Left ventricle myocardium inferior (tissue), 1 donor: ENCODE measurements at regions not wholly inside any gene's neighbourhood (a gene's known extent, or its start where the extent isn't known, plus 50 kb on each side); places are given as distances from the start of the nearest gene placed in this dataset.
A peak's percentile ranks its signal among the peaks of the same experiment; 100 is the strongest.
"Not testable (repeated sequence)": the region's sequence is repeated elsewhere in the genome, so short reads cannot be mapped to it uniquely, and the experiment has no call there.

Experiments used
- DNase-seq: peaks from one replicate; pipeline ENCODE4 v3.0.0-alpha.2; 2020
- H3K27ac ChIP-seq: fragments of 200-600 bp; replicated peaks from 2 replicates; pipeline ENCODE4 v1.8.0; 2021
- H3K27me3 ChIP-seq: fragments of 200-600 bp; 2 replicates; pipeline ENCODE4 v1.8.0; 2021; ENCODE audit warnings: low read depth
- H3K36me3 ChIP-seq: fragments of 200-600 bp; 2 replicates; pipeline ENCODE4 v1.8.0; 2021
- H3K4me1 ChIP-seq: fragments of 200-600 bp; 2 replicates; pipeline ENCODE4 v1.8.0; 2021
- H3K4me3 ChIP-seq: fragments of 200-600 bp; 2 replicates; pipeline ENCODE4 v1.8.0; 2021; ENCODE audit warnings: mild to moderate bottlenecking, moderate library complexity
- H3K9me3 ChIP-seq: fragments of 200-600 bp; replicated peaks from 2 replicates; pipeline ENCODE4 v1.8.0; 2021
- intact Hi-C: fragments of 100-400 bp; cut with micrococcal nuclease; formaldehyde crosslinking; loops from one replicate; pipeline ENCODE4 v1.11.0; 2022
- TF ChIP-seq, protein P1 (sequence below): fragments of 200-600 bp; IDR thresholded peaks from 2 replicates; pipeline ENCODE4 v1.8.0; 2021; ENCODE audit warnings: antibody characterized with exemption, mild to moderate bottlenecking, borderline replicate concordance
- donor health status: DM: no; HTN: yes; CAD: no; lungs with severe emphysema.

DNA sequence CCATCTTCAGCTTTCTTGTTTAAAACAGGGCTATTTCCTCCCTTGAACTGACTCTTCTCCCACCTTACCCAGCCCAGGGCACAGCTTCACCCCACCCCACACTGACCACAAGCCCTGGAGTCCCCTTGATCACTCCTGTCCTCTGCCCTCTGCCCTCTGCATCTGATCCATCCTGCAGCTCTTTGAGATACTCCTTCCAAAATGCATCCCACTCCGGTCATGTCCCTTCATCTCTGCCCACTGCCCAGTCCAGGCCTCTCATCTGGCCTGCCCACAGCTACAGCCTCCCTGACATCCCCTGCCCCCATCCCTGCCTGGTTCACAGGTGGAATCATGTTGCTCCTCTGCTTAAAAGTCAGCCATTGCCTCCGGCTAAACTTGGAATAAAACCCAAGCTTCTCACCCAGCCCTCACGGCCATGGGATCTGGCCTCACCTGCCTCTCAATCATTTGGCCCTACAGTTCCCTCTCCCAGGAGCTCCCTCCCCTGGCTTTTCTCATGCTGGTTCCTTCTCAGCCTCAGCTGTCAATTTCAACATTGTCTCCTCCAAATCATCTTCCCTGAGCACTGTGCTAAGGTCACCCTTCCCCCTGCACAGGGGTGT lies 202.0 kb downstream of the MATN1 start:
- intact Hi-C loops = no loop called here
- Histone ChIP-seq H3K4me3 (no peak overlapping the region), H3K27ac (peak overlapping the region; percentile 88), H3K27me3 (peaks cover 14% of the 10 kb centered on the region), H3K36me3 (no peaks in the 10 kb centered on the region), H3K4me1 (peaks cover 46% of the 10 kb centered on the region), H3K9me3 (no peaks in the 10 kb centered on the region)
- TF ChIP-seq, protein P1, sequence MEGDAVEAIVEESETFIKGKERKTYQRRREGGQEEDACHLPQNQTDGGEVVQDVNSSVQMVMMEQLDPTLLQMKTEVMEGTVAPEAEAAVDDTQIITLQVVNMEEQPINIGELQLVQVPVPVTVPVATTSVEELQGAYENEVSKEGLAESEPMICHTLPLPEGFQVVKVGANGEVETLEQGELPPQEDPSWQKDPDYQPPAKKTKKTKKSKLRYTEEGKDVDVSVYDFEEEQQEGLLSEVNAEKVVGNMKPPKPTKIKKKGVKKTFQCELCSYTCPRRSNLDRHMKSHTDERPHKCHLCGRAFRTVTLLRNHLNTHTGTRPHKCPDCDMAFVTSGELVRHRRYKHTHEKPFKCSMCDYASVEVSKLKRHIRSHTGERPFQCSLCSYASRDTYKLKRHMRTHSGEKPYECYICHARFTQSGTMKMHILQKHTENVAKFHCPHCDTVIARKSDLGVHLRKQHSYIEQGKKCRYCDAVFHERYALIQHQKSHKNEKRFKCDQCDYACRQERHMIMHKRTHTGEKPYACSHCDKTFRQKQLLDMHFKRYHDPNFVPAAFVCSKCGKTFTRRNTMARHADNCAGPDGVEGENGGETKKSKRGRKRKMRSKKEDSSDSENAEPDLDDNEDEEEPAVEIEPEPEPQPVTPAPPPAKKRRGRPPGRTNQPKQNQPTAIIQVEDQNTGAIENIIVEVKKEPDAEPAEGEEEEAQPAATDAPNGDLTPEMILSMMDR = no peak
- no peak for DNase-seq

DNA sequence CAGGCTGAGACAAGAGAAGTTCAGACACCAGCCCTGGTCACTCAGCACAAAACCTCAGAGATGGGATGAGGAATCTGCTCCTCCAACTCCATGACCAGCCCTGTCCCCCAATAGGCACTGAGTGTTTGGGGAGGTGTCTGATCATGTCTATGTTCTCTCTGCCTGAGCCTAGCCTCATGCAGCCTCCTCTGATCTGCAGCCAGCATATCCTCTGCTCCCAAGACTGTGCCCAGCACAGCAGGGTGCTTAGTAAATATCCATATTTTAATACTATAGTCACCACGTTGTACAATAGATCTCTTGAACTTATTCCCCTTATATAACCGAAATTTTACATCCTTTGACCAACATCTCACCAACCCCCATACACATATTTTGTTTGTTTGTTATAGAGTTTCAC lies 202.9 kb downstream of the MATN1 start:
- intact Hi-C loops = no loop called here
- H3K4me1 ChIP-seq = peaks cover 37% of the 10 kb centered on the region
- no peaks in the 10 kb centered on the region for H3K9me3 ChIP-seq
- no peak overlapping the region for H3K27ac ChIP-seq
- no peak overlapping the region for H3K4me3 ChIP-seq
- peaks cover 5% of the 10 kb centered on the region for H3K27me3 ChIP-seq
- no peaks in the 10 kb centered on the region for H3K36me3 ChIP-seq
- no peak for DNase-seq
- TF ChIP-seq, protein P1 = no peak

DNA sequence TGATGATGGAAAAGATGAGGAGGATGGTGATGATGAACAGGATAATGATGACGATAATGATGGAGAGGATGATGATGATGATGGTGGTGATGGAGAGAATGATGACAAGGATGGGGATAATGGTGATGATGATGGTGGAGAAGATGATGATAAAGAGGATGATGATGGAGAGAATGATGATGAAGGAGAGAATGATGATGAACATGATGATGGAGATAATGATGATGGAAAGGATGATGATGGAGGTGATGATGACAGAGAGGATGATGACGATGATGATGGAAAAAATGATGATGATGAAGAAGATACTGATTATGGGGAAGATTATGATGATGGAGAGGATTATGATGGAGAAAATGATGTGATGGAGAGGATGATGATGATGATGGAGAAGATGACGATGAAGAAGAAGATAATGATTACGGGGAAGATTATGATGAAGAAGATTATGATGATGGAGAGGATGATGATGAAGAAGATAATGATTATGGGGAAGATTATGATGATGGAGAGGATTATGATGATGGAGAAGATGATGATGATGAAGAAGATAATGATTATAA lies 204.1 kb downstream of the MATN1 start:
- Histone ChIP-seq H3K4me1 (peaks cover 28% of the 10 kb centered on the region), H3K4me3 (no peak overlapping the region), H3K9me3 (no peaks in the 10 kb centered on the region), H3K36me3 (no peaks in the 10 kb centered on the region), H3K27ac (no peak overlapping the region), H3K27me3 (no peaks in the 10 kb centered on the region)
- intact Hi-C loops = no loop called here
- TF ChIP-seq, protein P1 = no peak
- no peak for DNase-seq

DNA sequence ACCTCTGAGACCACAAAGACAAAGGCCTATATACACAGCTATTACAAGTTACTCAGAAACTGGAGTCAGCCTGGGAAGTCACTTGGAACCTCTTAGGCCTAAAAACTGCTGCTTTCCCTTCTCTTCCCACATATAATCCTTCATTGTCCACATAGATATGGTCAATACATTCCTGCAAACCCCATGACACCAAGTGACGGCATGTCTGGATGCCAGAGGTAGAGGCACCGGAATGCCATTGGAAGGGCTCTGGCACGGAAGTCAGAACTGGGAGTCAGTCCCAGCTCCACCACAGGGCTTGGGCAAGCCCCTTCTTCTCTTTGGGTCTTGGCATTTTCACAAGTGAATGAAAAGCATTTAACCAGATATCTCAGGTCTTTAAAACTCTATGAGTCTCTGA lies 204.7 kb downstream of the MATN1 start:
- H3K4me1 ChIP-seq = peaks cover 23% of the 10 kb centered on the region
- no peaks in the 10 kb centered on the region for H3K9me3 ChIP-seq
- no peaks in the 10 kb centered on the region for H3K36me3 ChIP-seq
- DNase-seq = no peak
- H3K27ac ChIP-seq = no peak overlapping the region
- no peaks in the 10 kb centered on the region for H3K27me3 ChIP-seq
- H3K4me3 ChIP-seq = no peak overlapping the region
- intact Hi-C loops = no loop called here
- TF ChIP-seq, protein P1 = no peak

DNA sequence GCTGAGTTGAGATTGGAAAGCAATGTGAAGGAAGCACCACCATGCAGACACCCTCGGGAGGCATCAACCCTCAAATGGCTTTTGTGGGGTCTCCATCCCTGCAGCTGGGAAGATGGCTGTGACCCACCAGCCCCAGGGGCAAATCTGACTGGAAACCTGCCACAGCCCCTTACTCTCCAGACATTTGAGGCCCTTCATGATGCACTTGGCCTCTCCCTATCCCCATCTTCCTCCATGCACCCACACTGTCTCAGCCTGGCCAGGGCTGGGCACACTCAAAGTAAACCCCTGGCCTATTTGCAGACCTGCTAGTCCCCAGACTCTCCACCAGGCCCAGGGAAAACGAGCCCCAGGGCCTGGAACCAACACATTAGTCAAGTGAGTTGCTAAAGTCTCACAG lies 205.2 kb downstream of the MATN1 start:
- Histone ChIP-seq H3K9me3 (no peaks in the 10 kb centered on the region), H3K27me3 (no peaks in the 10 kb centered on the region), H3K27ac (no peak overlapping the region), H3K4me3 (no peak overlapping the region), H3K36me3 (no peaks in the 10 kb centered on the region), H3K4me1 (peaks cover 18% of the 10 kb centered on the region)
- intact Hi-C loops = no loop called here
- TF ChIP-seq, protein P1 = no peak
- no peak for DNase-seq

DNA sequence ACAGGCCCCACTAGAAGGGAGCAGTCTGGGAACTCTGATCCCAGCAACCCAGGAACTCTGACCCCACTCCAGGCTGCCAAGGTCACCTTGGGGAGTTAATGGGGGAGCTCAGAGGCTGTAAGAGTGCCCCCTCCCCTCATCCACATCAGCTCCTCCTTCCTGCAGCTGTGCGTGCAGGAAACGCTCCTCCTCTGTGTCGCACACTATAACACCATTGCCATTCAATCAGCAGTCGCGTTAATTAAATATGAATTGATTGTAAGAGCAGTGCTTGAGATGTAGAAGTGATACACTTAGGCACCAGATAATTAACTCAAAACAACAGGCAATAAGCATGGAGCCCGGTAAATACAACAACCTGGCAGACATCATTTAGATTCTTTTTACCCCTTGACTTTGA lies 205.7 kb downstream of the MATN1 start:
- H3K27me3 ChIP-seq, H3K27ac ChIP-seq, DNase-seq, H3K36me3 ChIP-seq, H3K9me3 ChIP-seq, H3K4me3 ChIP-seq, intact Hi-C loops: not testable (repeated sequence)
- peaks cover 12% of the 10 kb centered on the region for H3K4me1 ChIP-seq

DNA sequence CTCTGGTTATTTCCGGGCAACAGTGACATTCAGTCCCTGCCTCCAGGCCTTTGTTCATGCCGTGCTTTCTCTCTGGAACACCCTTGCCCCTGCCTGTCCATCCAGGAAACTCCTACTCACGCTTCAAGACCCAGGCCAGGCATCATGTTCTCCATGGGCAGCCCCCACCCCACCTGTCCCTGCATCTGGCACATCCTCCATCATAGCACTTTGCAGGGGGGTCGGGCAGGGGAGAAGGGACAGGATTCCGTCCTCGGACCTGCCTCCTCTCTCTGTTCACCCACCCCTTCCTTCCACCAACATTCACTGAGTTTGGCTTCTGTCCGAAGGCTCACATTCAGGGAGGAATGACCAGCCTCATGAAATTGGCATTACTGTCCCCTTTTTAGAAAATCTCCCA lies 206.1 kb downstream of the MATN1 start:
- H3K4me1 ChIP-seq = peaks cover 12% of the 10 kb centered on the region
- H3K9me3 ChIP-seq, H3K36me3 ChIP-seq, H3K27me3 ChIP-seq, H3K27ac ChIP-seq, intact Hi-C loops, DNase-seq, H3K4me3 ChIP-seq: not testable (repeated sequence)
